ENCODE measurements at regions not wholly inside any gene's neighbourhood (a gene's known extent, or its start where the extent isn't known, plus 50 kb on each side); places are given as distances from the start of the nearest gene placed in this dataset.

GRCh38 chr16:54484700-54485099, 198.1 kb upstream of the IRX3 start:
- Histone ChIP-seq H3K4me2 (no peak overlapping the region), H3K4me1 (ENCODE audit: insufficient read depth) (no peaks in the 10 kb centered on the region), H2AFZ (no peak overlapping the region), H3K36me3 (ENCODE audit: insufficient read depth) (no peaks in the 10 kb centered on the region), H3K27me3 (ENCODE audit: insufficient read depth) (no peaks in the 10 kb centered on the region), H3K9me2 (ENCODE audit: insufficient read depth) (0 out of 2 replicates have a peak, but pooled peaks cover 4% of the 10 kb centered on the region), H3F3A (replicated peaks; ENCODE audit: low read depth) (no peaks in the 10 kb centered on the region), H3K27ac (ENCODE audit: low read depth) (no peak overlapping the region), H3K4me3 (no peak overlapping the region), H4K20me1 (replicated peaks; ENCODE audit: insufficient read depth) (no peaks in the 10 kb centered on the region), H3K79me2 (replicated peaks; ENCODE audit: insufficient read depth) (no peaks in the 10 kb centered on the region)
- H3K36me3 Mint-ChIP-seq (ENCODE audit: low read depth) = no peaks in the 10 kb centered on the region
- no peak for TF ChIP-seq STAT1 (IDR thresholded peaks at IDR 0.05; ENCODE audit: unreplicated experiment)
- TF ChIP-seq EZH2 (IDR thresholded peaks at IDR 0.05; ENCODE audit: low read depth, unreplicated experiment) = no peak
- no peak for TF ChIP-seq EZH2phosphoT487 (IDR thresholded peaks at IDR 0.05; ENCODE audit: unreplicated experiment)
- no peak for TF ChIP-seq NANOG (IDR thresholded peaks at IDR 0.05; ENCODE audit: borderline replicate concordance)
- no peak for TF ChIP-seq CTCF (conservative IDR thresholded peaks at IDR 0.05; ENCODE audit: low read depth in 2 of 2)
- no peak for TF ChIP-seq CREB1 (CRISPR knock-in tag; IDR thresholded peaks at IDR 0.05; ENCODE audit: low read depth)
- no peak for TF ChIP-seq ZNF462 (CRISPR knock-in tag; IDR thresholded peaks at IDR 0.05)
- no peak for TF ChIP-seq ZNF114 (CRISPR knock-in tag; IDR thresholded peaks at IDR 0.05)
- no peak for TF ChIP-seq REST (IDR thresholded peaks at IDR 0.05; ENCODE audit: unreplicated experiment)
- no peak for TF ChIP-seq ZNF331 (CRISPR knock-in tag; IDR thresholded peaks at IDR 0.05; ENCODE audit: low read depth)
- TF ChIP-seq JUNB (IDR thresholded peaks at IDR 0.05; ENCODE audit: unreplicated experiment) = no peak
- TF ChIP-seq ETS1 (IDR thresholded peaks at IDR 0.05) = no peak
- no peak for TF ChIP-seq POLR2AphosphoS5 (IDR thresholded peaks at IDR 0.05; ENCODE audit: low read depth)
- H3K9me3 Mint-ChIP-seq = no peaks in the 10 kb centered on the region
- no peak overlapping the region for H3K27ac Mint-ChIP-seq
- no peak for ATAC-seq
- DNase-seq (ENCODE audit: low spot score) = no peak
- H3K4me3 Mint-ChIP-seq = no peak overlapping the region
- H3K4me1 Mint-ChIP-seq = no peaks in the 10 kb centered on the region
- peaks cover 4% of the 10 kb centered on the region for H3K27me3 Mint-ChIP-seq (ENCODE audit: insufficient read depth, low read depth, poor library complexity)
